ENCODE measurements at regions not wholly inside any gene's neighbourhood (a gene's known extent, or its start where the extent isn't known, plus 50 kb on each side); places are given as distances from the start of the nearest gene placed in this dataset.

- no peak for DNase-seq (ENCODE audit: low spot score)
These were observed 837.0 kb downstream of the PDHA2 start for GRCh38 chr4:96676754-96677435.

GRCh38 chr4:96677499-96677898, 837.6 kb downstream of the PDHA2 start:
- DNase-seq (ENCODE audit: low spot score), result peak; percentile 48

GRCh38 chr4:96681218-96681617, 841.3 kb downstream of the PDHA2 start:
- DNase-seq (ENCODE audit: low spot score), result no peak

GRCh38 chr4:96685691-96686090, 845.8 kb downstream of the PDHA2 start:
- DNase-seq (ENCODE audit: low spot score), result no peak

- DNase-seq (ENCODE audit: low spot score), result no peak
These were observed 851.6 kb downstream of the PDHA2 start for GRCh38 chr4:96691521-96691920.

GRCh38 chr4:96698831-96699230, 858.9 kb downstream of the PDHA2 start:
- DNase-seq (ENCODE audit: low spot score), result no peak

- no peak for DNase-seq (ENCODE audit: low spot score)
These were observed 863.4 kb downstream of the PDHA2 start for GRCh38 chr4:96703265-96703664.

- no peak for DNase-seq (ENCODE audit: low spot score)
These were observed 868.9 kb downstream of the PDHA2 start for GRCh38 chr4:96708766-96709165.

- DNase-seq (ENCODE audit: low spot score), result no peak
These were observed 873.5 kb downstream of the PDHA2 start for GRCh38 chr4:96713271-96713850.

GRCh38 chr4:96729641-96730040, 889.7 kb downstream of the PDHA2 start:
- DNase-seq (ENCODE audit: low spot score), result no peak

GRCh38 chr4:96730432-96730831, 890.5 kb downstream of the PDHA2 start:
- no peak for DNase-seq (ENCODE audit: low spot score)

- DNase-seq (ENCODE audit: low spot score), result peak; percentile 69
These were observed 896.5 kb downstream of the PDHA2 start for GRCh38 chr4:96736352-96736889.

GRCh38 chr4:96739101-96739500, 899.2 kb downstream of the PDHA2 start:
- no peak for DNase-seq (ENCODE audit: low spot score)

GRCh38 chr4:96742332-96743014, 902.6 kb downstream of the PDHA2 start:
- DNase-seq (ENCODE audit: low spot score), result no peak

- DNase-seq (ENCODE audit: low spot score), result no peak
These were observed 904.8 kb downstream of the PDHA2 start for GRCh38 chr4:96744676-96745075.

- no peak for DNase-seq (ENCODE audit: low spot score)
These were observed 913.3 kb downstream of the PDHA2 start for GRCh38 chr4:96753216-96753615.

GRCh38 chr4:96755569-96756484, 915.9 kb downstream of the PDHA2 start:
- no peak for DNase-seq (ENCODE audit: low spot score)

GRCh38 chr4:96756584-96756983, 916.7 kb downstream of the PDHA2 start:
- no peak for DNase-seq (ENCODE audit: low spot score)

- DNase-seq (ENCODE audit: low spot score), result no peak
These were observed 923.7 kb downstream of the PDHA2 start for GRCh38 chr4:96763546-96763945.

GRCh38 chr4:96766359-96766758, 926.5 kb downstream of the PDHA2 start:
- no peak for DNase-seq (ENCODE audit: low spot score)

- DNase-seq (ENCODE audit: low spot score), result no peak
These were observed 928.1 kb downstream of the PDHA2 start for GRCh38 chr4:96767815-96768480.
